ENCODE measurements at regions not wholly inside any gene's neighbourhood (a gene's known extent, or its start where the extent isn't known, plus 50 kb on each side); places are given as distances from the start of the nearest gene placed in this dataset.

GRCh38 chr12:86333955-86334522 is 77.8 kb upstream of the MGAT4C start:
- no peaks in the 10 kb centered on the region for H3K36me3 ChIP-seq
- H3K4me1 ChIP-seq (replicated peaks), result no peaks in the 10 kb centered on the region
- H3K27ac ChIP-seq, result no peak overlapping the region
- H3K4me3 ChIP-seq, result no peak overlapping the region
- intact Hi-C loops (cut with DNase I), result no loop called here
- H3K9me3 ChIP-seq, result no peaks in the 10 kb centered on the region
- WGBS, result 27% methylated on average over 2 of the region's 2 CpGs
- H3K27me3 ChIP-seq (replicated peaks; ENCODE audit: insufficient read depth), result no peaks in the 10 kb centered on the region
- no peak for DNase-seq (ENCODE audit: low spot score)
- TF ChIP-seq CTCF (IDR thresholded peaks at IDR 0.05) (no peak), POLR2A (IDR thresholded peaks at IDR 0.05) (no peak), POLR2AphosphoS5 (IDR thresholded peaks at IDR 0.05) (no peak)

- TF ChIP-seq POLR2AphosphoS5 (IDR thresholded peaks at IDR 0.05) (no peak), POLR2A (IDR thresholded peaks at IDR 0.05) (no peak), CTCF (IDR thresholded peaks at IDR 0.05) (no peak)
- Histone ChIP-seq H3K27ac (no peak overlapping the region), H3K27me3 (replicated peaks; ENCODE audit: insufficient read depth) (no peaks in the 10 kb centered on the region), H3K36me3 (no peaks in the 10 kb centered on the region), H3K9me3 (no peaks in the 10 kb centered on the region), H3K4me3 (no peak overlapping the region), H3K4me1 (replicated peaks) (no peaks in the 10 kb centered on the region)
- 10% methylated on average over 2 of the region's 2 CpGs for WGBS
- DNase-seq (ENCODE audit: low spot score), result no peak
- intact Hi-C loops (cut with DNase I), result no loop called here
Observed at GRCh38 chr12:86331457-86331856, 75.3 kb upstream of the MGAT4C start.

GRCh38 chr12:86331012-86331411 is 74.8 kb upstream of the MGAT4C start:
- TF ChIP-seq CTCF (IDR thresholded peaks at IDR 0.05) (no peak), POLR2AphosphoS5 (IDR thresholded peaks at IDR 0.05) (no peak), POLR2A (IDR thresholded peaks at IDR 0.05) (no peak)
- intact Hi-C loops (cut with DNase I), result no loop called here
- no peaks in the 10 kb centered on the region for H3K27me3 ChIP-seq (replicated peaks; ENCODE audit: insufficient read depth)
- DNase-seq (ENCODE audit: low spot score), result no peak
- no peaks in the 10 kb centered on the region for H3K4me1 ChIP-seq (replicated peaks)
- H3K4me3 ChIP-seq, result no peak overlapping the region
- no peak overlapping the region for H3K27ac ChIP-seq
- H3K36me3 ChIP-seq, result no peaks in the 10 kb centered on the region
- WGBS, result 46% methylated on average over 4 of the region's 4 CpGs
- H3K9me3 ChIP-seq, result no peaks in the 10 kb centered on the region

- TF ChIP-seq POLR2AphosphoS5 (IDR thresholded peaks at IDR 0.05) (no peak), POLR2A (IDR thresholded peaks at IDR 0.05) (no peak), CTCF (IDR thresholded peaks at IDR 0.05) (no peak)
- no peak for DNase-seq (ENCODE audit: low spot score)
- intact Hi-C loops (cut with DNase I), result no loop called here
Observed at GRCh38 chr12:86312232-86312631, 56.0 kb upstream of the MGAT4C start.

More at GRCh38 chr12:86312232-86312631, 56.0 kb upstream of the MGAT4C start:
- Histone ChIP-seq H3K4me1 (replicated peaks) (no peaks in the 10 kb centered on the region), H3K27ac (no peak overlapping the region), H3K36me3 (no peaks in the 10 kb centered on the region), H3K4me3 (no peak overlapping the region), H3K9me3 (no peaks in the 10 kb centered on the region), H3K27me3 (replicated peaks; ENCODE audit: insufficient read depth) (no peaks in the 10 kb centered on the region)
- 79% methylated on average over 4 of the region's 4 CpGs for WGBS

Small RNAs in the stretch of these regions (small RNA-seq; reads per million reads assigned to genes)
- gene AC079598.2 (0 reads per million in 2 donors), gene AC079598.3 (0 reads per million in 2 donors), gene AC079598.4 (1.1 to 5.6 reads per million in 2 donors), gene CYCSP30 (0 reads per million in 2 donors)

All from prostate gland (tissue), 2 donors.